ENCODE measurements at regions not wholly inside any gene's neighbourhood (a gene's known extent, or its start where the extent isn't known, plus 50 kb on each side); places are given as distances from the start of the nearest gene placed in this dataset.

DNA sequence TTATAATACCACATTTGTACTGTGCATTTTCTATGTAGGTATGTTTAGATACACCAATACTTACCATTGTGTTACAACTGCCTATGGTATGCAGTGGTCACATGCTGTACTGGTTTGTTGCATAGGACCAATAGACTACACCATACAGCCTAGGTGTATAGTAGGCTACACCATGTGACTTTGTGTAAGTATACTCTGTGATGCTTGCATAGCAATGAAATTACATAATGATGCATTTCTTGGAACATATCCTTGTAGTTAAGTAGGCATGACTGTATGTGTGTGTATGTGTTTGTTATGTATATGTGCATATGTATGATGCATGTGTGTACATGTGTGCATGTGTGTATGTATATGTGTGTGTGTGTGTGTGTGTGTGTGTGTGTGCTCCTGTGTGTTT, 157.6 kb downstream of the TDRD15 start:
- DNase-seq (ENCODE audit: low read depth in 3 of 3, low spot score in 1 of 3): no peak

GRCh38 chr2:21281791-21282514, 158.2 kb downstream of the TDRD15 start:
- DNase-seq (ENCODE audit: low read depth in 3 of 3, low spot score in 1 of 3): no peak

DNA sequence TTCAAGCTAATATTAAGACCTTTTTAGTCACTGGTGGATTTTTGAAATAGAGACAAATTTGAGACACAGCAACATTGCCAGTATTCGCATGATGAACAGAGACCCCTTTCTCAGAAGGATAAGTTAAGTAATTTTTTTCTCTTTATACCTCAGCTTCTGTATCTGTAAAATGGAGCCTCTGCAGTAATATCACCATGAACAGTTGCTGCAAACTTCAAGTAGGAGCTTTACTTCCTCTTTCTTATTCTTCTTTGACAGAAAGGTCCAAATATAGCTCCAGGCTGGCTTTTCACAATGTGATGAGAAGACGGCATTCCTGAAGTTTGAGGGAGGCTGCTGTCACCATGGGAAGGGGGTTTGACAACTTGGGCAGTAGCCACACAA, 158.7 kb downstream of the TDRD15 start:
- DNase-seq (ENCODE audit: low read depth in 3 of 3, low spot score in 1 of 3): no peak

DNA sequence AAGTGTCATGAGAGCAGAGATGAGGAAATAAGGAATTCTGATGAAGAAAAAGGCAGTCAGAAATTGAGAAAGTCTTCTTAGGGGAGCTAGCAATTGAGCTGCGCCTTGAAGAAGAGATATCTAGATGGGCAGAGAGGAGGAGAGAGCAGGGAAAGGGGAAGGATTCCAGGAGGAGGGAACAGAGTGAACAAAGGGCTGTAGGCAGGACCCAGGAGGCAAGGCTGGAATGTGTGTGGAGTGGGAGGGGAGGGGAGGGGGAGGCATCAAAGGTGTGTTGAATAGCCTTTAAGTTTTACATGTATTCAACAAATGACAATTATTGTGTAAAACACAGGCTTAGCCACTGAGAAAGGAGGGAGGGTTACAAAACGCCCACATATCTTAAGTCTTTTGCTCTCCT, 164.5 kb downstream of the TDRD15 start:
- no peak for DNase-seq (ENCODE audit: low read depth in 3 of 3, low spot score in 1 of 3)

GRCh38 chr2:21288739-21289520, 165.2 kb downstream of the TDRD15 start:
- DNase-seq (ENCODE audit: low read depth in 3 of 3, low spot score in 1 of 3): no peak

- DNase-seq (ENCODE audit: low read depth in 3 of 3, low spot score in 1 of 3): no peak
Measured at GRCh38 chr2:21289551-21289950, 165.8 kb downstream of the TDRD15 start.

GRCh38 chr2:21289989-21290388, 166.2 kb downstream of the TDRD15 start:
- no peak for DNase-seq (ENCODE audit: low read depth in 3 of 3, low spot score in 1 of 3)

GRCh38 chr2:21291426-21291825, 167.7 kb downstream of the TDRD15 start:
- no peak for DNase-seq (ENCODE audit: low read depth in 3 of 3, low spot score in 1 of 3)

DNA sequence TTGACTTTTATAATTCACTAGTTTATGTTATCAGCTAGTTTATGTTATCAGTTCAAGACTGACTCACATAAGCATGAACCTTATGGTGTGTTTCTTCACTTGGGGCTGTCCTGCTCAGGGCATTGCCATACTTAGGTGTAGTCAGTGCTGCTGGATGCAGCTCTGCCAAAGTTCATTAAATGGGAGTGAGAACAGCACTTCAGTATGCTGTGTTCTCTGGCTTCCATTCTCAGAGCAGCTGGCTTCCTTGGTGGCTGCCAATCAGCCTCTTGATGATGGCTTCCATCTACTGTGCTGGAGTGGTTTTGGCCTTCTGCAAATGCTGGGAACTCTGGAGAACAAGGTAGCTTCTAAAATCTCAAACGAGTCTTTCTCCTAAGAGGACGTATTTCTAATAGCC, 170.7 kb downstream of the TDRD15 start:
- no peak for DNase-seq (ENCODE audit: low read depth in 3 of 3, low spot score in 1 of 3)

DNA sequence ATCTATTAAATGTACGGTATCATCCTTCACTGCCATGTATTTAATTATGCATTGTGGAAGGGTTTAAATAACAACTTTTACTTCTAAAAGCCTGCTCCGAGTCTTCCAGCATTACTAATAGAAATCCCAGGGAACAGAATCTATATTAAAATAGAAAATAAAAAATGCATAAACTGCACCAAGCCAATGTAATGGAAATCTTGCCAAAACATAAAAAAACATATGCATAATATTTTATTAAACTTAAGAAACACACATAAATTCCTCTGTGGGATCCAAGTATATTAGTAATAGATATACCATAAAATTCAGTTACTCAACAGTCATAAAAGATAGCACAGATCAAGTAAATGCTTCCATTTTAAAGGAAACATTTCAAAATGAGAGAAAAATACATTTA, 175.6 kb downstream of the TDRD15 start:
- DNase-seq (ENCODE audit: low read depth in 3 of 3, low spot score in 1 of 3): no peak

- DNase-seq (ENCODE audit: low read depth in 3 of 3, low spot score in 1 of 3): no peak
Measured at GRCh38 chr2:21301871-21302455, 178.2 kb downstream of the TDRD15 start.

GRCh38 chr2:21303876-21304275, 180.1 kb downstream of the TDRD15 start:
- DNase-seq (ENCODE audit: low read depth in 3 of 3, low spot score in 1 of 3): no peak

DNA sequence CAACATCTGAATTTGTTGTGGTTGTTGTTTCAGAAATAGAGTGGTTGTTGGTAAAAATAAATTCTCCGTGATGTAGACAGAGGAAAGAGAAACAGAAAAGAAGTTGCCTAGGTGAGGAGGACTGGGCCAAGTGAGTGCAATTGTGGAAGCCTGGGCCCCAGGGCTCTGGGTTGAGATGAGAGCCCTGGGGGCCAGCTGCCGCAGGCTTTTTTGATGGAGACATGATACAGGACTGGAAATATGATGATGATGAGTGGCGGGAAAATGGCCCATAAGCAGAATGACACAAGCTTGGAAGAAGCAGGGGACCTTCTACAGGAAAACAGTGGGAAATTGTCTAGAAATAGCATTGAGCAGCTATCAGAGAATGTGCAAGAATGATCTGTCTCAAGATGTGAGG, 181.8 kb downstream of the TDRD15 start:
- no peak for DNase-seq (ENCODE audit: low read depth in 3 of 3, low spot score in 1 of 3)

- no peak for DNase-seq (ENCODE audit: low read depth in 3 of 3, low spot score in 1 of 3)
Measured at GRCh38 chr2:21306235-21306634, 182.5 kb downstream of the TDRD15 start.

- no peak for DNase-seq (ENCODE audit: low read depth in 3 of 3, low spot score in 1 of 3)
Measured at GRCh38 chr2:21307037-21307436, 183.3 kb downstream of the TDRD15 start.

DNA sequence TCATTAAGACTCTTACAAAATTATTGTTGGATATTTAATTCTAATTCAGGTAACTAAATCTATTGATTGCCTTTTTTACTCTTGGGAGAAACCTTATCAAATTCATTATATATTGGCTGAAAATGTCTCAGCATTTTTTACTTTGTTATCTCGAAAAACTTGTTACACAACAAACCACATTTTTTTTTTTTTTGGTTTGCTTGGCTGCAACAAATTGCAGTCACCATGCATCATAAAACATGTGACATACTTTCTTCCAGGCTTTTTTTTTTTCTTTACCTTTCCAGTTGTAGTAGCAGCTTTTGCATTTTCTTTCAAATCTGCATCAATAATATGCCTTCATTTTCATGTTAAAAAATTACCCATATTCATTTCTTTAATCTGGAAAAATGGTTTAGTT, 186.7 kb downstream of the TDRD15 start:
- DNase-seq (ENCODE audit: low read depth in 3 of 3, low spot score in 1 of 3): no peak

GRCh38 chr2:21314322-21314835, 190.6 kb downstream of the TDRD15 start:
- DNase-seq (ENCODE audit: low read depth in 3 of 3, low spot score in 1 of 3): no peak

- no peak for DNase-seq (ENCODE audit: low read depth in 3 of 3, low spot score in 1 of 3)
Measured at GRCh38 chr2:21317131-21317530, 193.4 kb downstream of the TDRD15 start.

GRCh38 chr2:21318263-21318662, 194.5 kb downstream of the TDRD15 start:
- DNase-seq (ENCODE audit: low read depth in 3 of 3, low spot score in 1 of 3): no peak

DNA sequence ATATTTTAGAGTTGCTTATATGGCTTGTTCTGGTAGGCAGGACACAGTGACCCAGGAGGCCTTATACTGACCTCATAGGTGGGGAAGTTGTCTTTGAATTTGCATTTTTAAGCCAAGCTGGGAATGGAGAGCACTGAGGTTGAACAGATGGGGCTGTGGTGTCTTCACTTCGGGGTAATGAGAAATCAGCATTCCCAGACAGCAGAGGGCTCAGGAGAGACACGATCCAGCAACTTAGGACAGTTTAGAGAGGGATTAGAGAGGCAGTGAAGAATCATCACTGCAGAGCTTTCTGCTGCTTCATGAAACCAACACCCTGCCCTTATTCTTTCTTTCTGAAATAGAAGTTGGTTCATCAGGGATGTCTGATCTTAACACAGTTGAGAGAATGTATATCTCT, 202.4 kb downstream of the TDRD15 start:
- DNase-seq (ENCODE audit: low read depth in 3 of 3, low spot score in 1 of 3): no peak

DNA sequence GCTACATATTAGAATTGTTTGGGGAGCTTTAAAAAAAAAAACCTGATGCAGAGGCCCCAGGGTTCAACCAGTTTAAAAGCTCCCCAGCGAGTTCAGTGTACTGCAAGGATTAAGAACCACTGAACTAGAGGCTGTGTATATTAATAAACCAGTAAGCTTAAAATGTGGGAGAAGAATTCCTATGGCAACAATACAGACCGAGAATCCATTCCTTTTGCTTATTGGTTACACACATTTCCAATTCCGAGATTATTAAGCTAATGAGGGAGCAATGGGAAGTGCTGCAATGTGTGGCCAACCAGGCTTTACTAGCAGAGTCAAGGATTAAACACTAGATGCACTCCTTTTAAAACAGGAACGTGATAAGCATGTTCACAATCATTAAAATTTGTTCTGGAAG, 204.4 kb downstream of the TDRD15 start:
- DNase-seq (ENCODE audit: low read depth in 3 of 3, low spot score in 1 of 3): no peak

DNA sequence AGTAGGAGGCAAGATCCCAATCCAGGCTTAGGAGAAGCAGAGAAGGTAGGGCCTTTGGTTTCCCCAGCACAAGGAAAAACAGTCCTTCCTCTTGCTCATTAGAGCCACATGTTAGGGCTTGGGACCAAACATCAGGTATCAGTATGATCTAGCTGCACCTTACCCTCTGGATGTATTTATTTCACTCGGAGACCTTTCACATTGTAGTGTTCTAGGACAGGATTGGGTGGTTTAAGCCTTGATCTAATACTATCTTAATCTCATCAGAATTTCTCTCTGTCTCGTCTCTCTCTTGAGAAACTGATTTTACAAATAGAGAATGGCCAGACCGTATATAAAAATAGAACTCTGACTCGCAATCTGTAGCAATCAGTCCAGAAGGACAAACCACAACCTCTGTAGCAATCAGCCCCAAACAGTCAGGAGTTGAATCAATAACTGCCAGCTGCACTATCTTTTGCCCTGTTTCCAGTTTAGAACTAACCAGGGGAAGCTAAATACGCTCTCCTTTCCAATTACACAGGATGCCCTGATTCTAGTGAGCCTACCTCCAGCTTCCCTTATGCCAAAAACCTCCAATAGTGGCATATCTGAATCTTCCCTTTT, 207.1 kb downstream of the TDRD15 start:
- DNase-seq (ENCODE audit: low read depth in 3 of 3, low spot score in 1 of 3): no peak

Measured in stimulated activated CD4-positive, alpha-beta T cell treated with anti-CD3 and anti-CD28 coated beads, TNF-alpha, amount 100 ng/mL, for 1 hour (primary cell).